OCI-LY3 (cell line): ENCODE measurements at regions not wholly inside any gene's neighbourhood (a gene's known extent, or its start where the extent isn't known, plus 50 kb on each side); places are given as distances from the start of the nearest gene placed in this dataset.

Source experiments
- H2AFZ ChIP-seq: fragments of 200-600, 300-600 bp; shearing (Covaris generic); 2 replicates; pipeline ENCODE4 v1.6.0; 2014; ENCODE audit warnings: antibody characterized with exemption, low read depth, low read length
- H3K27ac ChIP-seq: fragments of 200-600, 300-600 bp; sonication (generic); 2 replicates; pipeline ENCODE4 v1.5.1; 2014; ENCODE audit warnings: mild to moderate bottlenecking, low read length, moderate library complexity, mixed read lengths
- H3K27me3 ChIP-seq: fragments of 200-600, 300-600 bp; sonication (generic); 2 replicates; pipeline ENCODE4 v1.6.1; 2014; ENCODE audit warnings: low read depth, low read length, mixed read lengths
- H3K36me3 ChIP-seq: fragments of 200-600, 300-600 bp; sonication (generic); replicated peaks from 2 replicates; pipeline ENCODE3; 2014; ENCODE audit warnings: low read depth, low read length, mixed read lengths
- H3K4me1 ChIP-seq: fragments of 300-600, 200-600 bp; sonication (generic); 2 replicates; pipeline ENCODE4 v1.6.1; 2014; ENCODE audit warnings: low read length, mixed read lengths
- H3K4me2 ChIP-seq: fragments of 200-600, 300-600 bp; sonication (generic); 2 replicates; pipeline ENCODE4 v1.6.1; 2014; ENCODE audit warnings: low read length, mixed read lengths
- H3K4me3 ChIP-seq: fragments of 300-600, 200-600 bp; sonication (generic); 2 replicates; pipeline ENCODE4 v1.5.1; 2014; ENCODE audit warnings: antibody characterized with exemption, mild to moderate bottlenecking, low read length, moderate library complexity
- H3K79me2 ChIP-seq: fragments of 300-600, 200-600 bp; shearing (Covaris generic); 2 replicates; pipeline ENCODE4 v1.6.1; 2014; ENCODE audit warnings: mild to moderate bottlenecking, low read length, mixed read lengths
- H3K9ac ChIP-seq: fragments of 300-600, 200-600 bp; shearing (Covaris generic); 2 replicates; pipeline ENCODE4 v1.6.0; 2014; ENCODE audit warnings: mild to moderate bottlenecking, low read length, moderate library complexity
- H3K9me3 ChIP-seq: fragments of 200-600, 300-600 bp; shearing (Covaris generic); 2 replicates; pipeline ENCODE4 v1.6.1; 2014; ENCODE audit warnings: low read length, mixed read lengths; ENCODE audit not compliant: insufficient read depth
- H4K20me1 ChIP-seq: fragments of 200-600, 300-600 bp; sonication (generic); 2 replicates; pipeline ENCODE4 v1.6.1; 2016; ENCODE audit warnings: low read length, mixed read lengths; ENCODE audit not compliant: insufficient read depth
- EZH2phosphoT487 ChIP-seq: fragments of 200-600 bp; shearing (Covaris generic); IDR thresholded peaks from 2 replicates; pipeline ENCODE4 v1.6.1; 2018; ENCODE audit warnings: antibody characterized with exemption, mixed run types, low read depth
- TF ChIP-seq, protein P1 (sequence below): fragments of 200-600, 300-600 bp; sonication (generic); IDR thresholded peaks from 2 replicates; pipeline ENCODE4 v1.5.1; 2014; ENCODE audit warnings: antibody characterized with exemption, low read length, low read depth

DNA sequence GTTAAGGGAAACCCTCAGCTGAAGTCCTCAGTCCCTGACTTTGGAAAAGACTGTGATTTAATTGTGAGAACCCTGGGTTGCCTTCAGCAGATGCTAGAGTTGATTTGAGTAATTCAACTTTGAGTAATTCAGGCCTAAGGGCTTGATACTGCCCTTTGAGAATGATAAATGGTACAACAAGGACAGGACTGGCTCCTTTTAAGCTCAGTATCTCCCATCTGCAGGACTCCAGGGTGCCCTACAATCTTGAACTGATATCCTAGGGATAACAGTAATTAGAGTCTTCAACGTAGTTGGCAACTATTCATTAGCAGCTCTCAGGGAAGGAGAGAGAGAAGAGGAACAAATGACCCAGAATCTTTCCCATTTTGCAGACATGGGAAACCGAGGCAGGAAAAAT lies 186.4 kb downstream of the GATA3 start:
- TF ChIP-seq, protein P1, sequence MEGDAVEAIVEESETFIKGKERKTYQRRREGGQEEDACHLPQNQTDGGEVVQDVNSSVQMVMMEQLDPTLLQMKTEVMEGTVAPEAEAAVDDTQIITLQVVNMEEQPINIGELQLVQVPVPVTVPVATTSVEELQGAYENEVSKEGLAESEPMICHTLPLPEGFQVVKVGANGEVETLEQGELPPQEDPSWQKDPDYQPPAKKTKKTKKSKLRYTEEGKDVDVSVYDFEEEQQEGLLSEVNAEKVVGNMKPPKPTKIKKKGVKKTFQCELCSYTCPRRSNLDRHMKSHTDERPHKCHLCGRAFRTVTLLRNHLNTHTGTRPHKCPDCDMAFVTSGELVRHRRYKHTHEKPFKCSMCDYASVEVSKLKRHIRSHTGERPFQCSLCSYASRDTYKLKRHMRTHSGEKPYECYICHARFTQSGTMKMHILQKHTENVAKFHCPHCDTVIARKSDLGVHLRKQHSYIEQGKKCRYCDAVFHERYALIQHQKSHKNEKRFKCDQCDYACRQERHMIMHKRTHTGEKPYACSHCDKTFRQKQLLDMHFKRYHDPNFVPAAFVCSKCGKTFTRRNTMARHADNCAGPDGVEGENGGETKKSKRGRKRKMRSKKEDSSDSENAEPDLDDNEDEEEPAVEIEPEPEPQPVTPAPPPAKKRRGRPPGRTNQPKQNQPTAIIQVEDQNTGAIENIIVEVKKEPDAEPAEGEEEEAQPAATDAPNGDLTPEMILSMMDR, result no peak
- TF ChIP-seq EZH2phosphoT487, result no peak
- H2AFZ ChIP-seq, result no peak overlapping the region

DNA sequence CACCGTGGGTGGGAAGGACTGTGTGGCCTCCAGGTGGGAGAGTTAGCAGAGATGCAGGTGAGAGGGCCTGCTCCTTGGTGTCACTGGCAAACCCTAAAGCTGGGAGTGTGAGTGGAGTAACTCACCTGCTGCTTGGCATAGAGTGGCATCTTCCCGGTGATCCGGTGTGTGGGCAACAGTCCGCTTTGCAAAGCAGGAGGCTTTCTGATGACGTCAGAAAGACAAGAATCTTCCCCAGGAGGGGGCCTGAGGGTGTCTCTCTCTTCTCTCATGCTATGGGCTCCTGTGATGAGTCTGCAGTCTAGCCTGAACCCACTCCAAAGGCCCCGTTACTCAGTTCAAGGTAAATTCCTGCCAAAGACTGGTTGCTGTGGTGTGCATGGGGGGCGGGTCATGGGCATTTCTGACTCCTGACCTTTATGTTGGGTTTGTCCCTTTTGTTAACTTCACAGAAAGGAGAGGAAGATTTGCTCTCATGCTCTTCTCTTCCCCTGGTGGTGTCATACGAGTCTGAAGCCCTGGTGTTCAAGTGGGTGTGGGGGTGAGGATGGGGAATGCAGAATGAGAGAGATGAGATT lies 187.9 kb downstream of the GATA3 start:
- TF ChIP-seq EZH2phosphoT487, result no peak
- TF ChIP-seq, protein P1, result no peak
- no peaks in the 10 kb centered on the region for H3K36me3 ChIP-seq
- no peaks in the 10 kb centered on the region for H4K20me1 ChIP-seq
- H3K4me1 ChIP-seq, result no peaks in the 10 kb centered on the region
- no peak overlapping the region for H3K4me2 ChIP-seq
- H3K9ac ChIP-seq, result no peak overlapping the region
- no peak overlapping the region for H3K27ac ChIP-seq
- no peaks in the 10 kb centered on the region for H3K9me3 ChIP-seq
- no peaks in the 10 kb centered on the region for H3K27me3 ChIP-seq
- H2AFZ ChIP-seq, result no peak overlapping the region
- H3K79me2 ChIP-seq, result no peaks in the 10 kb centered on the region
- H3K4me3 ChIP-seq, result no peak overlapping the region

More for the DNA sequence above, 186.4 kb downstream of the GATA3 start:
- Histone ChIP-seq H3K27ac (no peak overlapping the region), H3K36me3 (no peaks in the 10 kb centered on the region), H3K4me3 (no peak overlapping the region), H3K4me2 (no peak overlapping the region), H3K9ac (no peak overlapping the region), H3K27me3 (no peaks in the 10 kb centered on the region), H3K9me3 (no peaks in the 10 kb centered on the region), H3K79me2 (no peaks in the 10 kb centered on the region), H3K4me1 (no peaks in the 10 kb centered on the region), H4K20me1 (no peaks in the 10 kb centered on the region)

DNA sequence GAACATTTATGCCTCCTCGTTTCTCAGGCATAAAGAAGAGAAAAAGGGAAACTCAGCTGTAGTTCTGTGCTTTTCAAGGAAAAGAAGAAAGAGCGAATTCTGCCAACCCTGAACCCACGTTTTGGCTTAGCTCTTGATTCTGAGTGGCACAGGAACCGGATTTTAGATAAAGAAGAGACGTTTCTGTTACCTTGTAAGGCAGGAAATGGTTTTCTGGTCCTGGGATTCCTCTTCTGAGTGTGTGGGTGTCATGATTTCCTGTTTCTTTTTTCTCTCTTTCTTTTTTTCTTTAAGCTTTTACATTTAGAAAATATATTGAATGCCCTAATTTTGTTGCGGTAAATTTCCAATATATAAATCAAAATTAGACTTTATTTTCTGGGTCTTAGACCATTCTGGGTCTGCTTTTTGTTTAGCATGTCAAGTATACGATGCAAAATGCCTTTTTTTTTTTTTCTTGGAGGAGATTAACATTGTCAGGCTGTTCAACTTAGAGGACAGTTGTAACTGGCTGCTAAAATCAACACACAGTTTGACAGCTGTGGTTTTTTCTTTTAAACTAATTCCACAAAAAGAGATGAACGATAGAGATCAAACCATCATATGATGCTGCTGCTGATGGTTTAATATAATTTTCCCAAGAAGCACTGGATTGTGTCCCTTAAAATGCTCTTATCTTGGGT lies 190.8 kb downstream of the GATA3 start:
- H3K9ac ChIP-seq, result no peak overlapping the region
- no peak overlapping the region for H3K4me2 ChIP-seq
- H3K27ac ChIP-seq, result no peak overlapping the region
- H2AFZ ChIP-seq, result no peak overlapping the region
- TF ChIP-seq, protein P1, result no peak
- no peak for TF ChIP-seq EZH2phosphoT487
- no peaks in the 10 kb centered on the region for H3K79me2 ChIP-seq
- H3K4me1 ChIP-seq, result no peaks in the 10 kb centered on the region
- H3K27me3 ChIP-seq, result no peaks in the 10 kb centered on the region
- H3K36me3 ChIP-seq, result no peaks in the 10 kb centered on the region
- no peak overlapping the region for H3K4me3 ChIP-seq
- H4K20me1 ChIP-seq, result no peaks in the 10 kb centered on the region
- H3K9me3 ChIP-seq, result no peaks in the 10 kb centered on the region

DNA sequence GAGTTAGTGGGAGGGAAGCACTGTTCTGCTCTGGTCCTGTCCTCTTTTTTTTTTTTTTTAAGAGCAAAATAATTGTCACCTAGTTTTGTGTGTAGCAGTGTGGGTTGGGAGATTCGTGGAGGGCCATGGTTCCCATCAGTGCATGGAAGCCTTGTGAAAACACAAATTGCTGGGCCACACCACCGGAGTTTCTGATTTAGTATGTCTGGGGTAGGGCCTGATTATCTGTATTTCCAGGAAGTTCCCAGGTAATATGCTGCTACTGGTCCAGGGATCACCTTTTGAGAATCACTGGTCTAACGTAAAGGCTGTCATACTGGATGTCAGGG lies 191.3 kb downstream of the GATA3 start:
- H4K20me1 ChIP-seq, result no peaks in the 10 kb centered on the region
- H3K27ac ChIP-seq, result no peak overlapping the region
- H3K4me3 ChIP-seq, result no peak overlapping the region
- no peaks in the 10 kb centered on the region for H3K9me3 ChIP-seq
- H3K4me1 ChIP-seq, result no peaks in the 10 kb centered on the region
- H2AFZ ChIP-seq, result no peak overlapping the region
- no peaks in the 10 kb centered on the region for H3K27me3 ChIP-seq
- no peak overlapping the region for H3K4me2 ChIP-seq
- no peaks in the 10 kb centered on the region for H3K36me3 ChIP-seq
- no peak overlapping the region for H3K9ac ChIP-seq
- H3K79me2 ChIP-seq, result no peaks in the 10 kb centered on the region
- TF ChIP-seq, protein P1, result no peak
- no peak for TF ChIP-seq EZH2phosphoT487
